MCF 10A (cell line): ENCODE measurements at regions not wholly inside any gene's neighbourhood (a gene's known extent, or its start where the extent isn't known, plus 50 kb on each side); places are given as distances from the start of the nearest gene placed in this dataset.

Experiments used
- BruUV-seq: library from RNA; stranded (reverse); fragments of 400-500 nt; replicated peaks from 2 replicates; lab custom pipeline; 2021; lab: Mats Ljungman, UMichigan
- CTCF ChIA-PET: fragments of 300-600 bp; sonication (Branson Sonifier 250); formaldehyde crosslinking; extraction: SDS; loops from one replicate; lab custom pipeline; 2021; ENCODE audit warnings: antibody characterized with exemption, inconsistent platforms; lab: Yijun Ruan, JAX
- POLR2A ChIA-PET: fragments of 300-600, 350-650 bp; sonication (Branson Sonifier 250); formaldehyde crosslinking; extraction: SDS; loops from one replicate; lab custom pipeline; 2020; ENCODE audit warnings: antibody characterized with exemption, inconsistent platforms; lab: Yijun Ruan, JAX
- DNase-seq: peaks from one replicate; pipeline ENCODE4 v3.0.0-alpha.2; 2018; ENCODE audit not compliant: unreplicated experiment
- H3K27ac Mint-ChIP-seq: one replicate; pipeline ENCODE4 v1.8.0; 2022; ENCODE audit warnings: mild to moderate bottlenecking, low read depth, mixed read lengths; ENCODE audit not compliant: unreplicated experiment
- H3K27me3 Mint-ChIP-seq: one replicate; pipeline ENCODE4 v1.8.0; 2022; ENCODE audit warnings: mixed read lengths; ENCODE audit not compliant: insufficient read depth, unreplicated experiment
- H3K36me3 Mint-ChIP-seq: one replicate; pipeline ENCODE4 v1.8.0; 2022; ENCODE audit warnings: mild to moderate bottlenecking, moderate library complexity, mixed read lengths; ENCODE audit not compliant: insufficient read depth, unreplicated experiment
- H3K4me1 Mint-ChIP-seq: one replicate; pipeline ENCODE4 v1.8.0; 2022; ENCODE audit warnings: mixed read lengths; ENCODE audit not compliant: insufficient read depth, unreplicated experiment
- H3K4me3 Mint-ChIP-seq: one replicate; pipeline ENCODE4 v1.8.0; 2022; ENCODE audit warnings: mild to moderate bottlenecking, moderate library complexity, mixed read lengths; ENCODE audit not compliant: unreplicated experiment
- H3K9me3 Mint-ChIP-seq: one replicate; pipeline ENCODE4 v1.8.0; 2022; ENCODE audit warnings: mixed read lengths; ENCODE audit not compliant: unreplicated experiment
- intact Hi-C: fragments of 100-400 bp; cut with micrococcal nuclease; formaldehyde crosslinking; loops from 2 replicates; pipeline ENCODE4 v1.14.1; 2022
- TF ChIP-seq, protein P1 (sequence below): fragments of 200-600 bp; IDR thresholded peaks from one replicate; pipeline ENCODE4 v1.8.0; 2022; ENCODE audit warnings: antibody characterized with exemption, mild to moderate bottlenecking; ENCODE audit not compliant: unreplicated experiment

DNA sequence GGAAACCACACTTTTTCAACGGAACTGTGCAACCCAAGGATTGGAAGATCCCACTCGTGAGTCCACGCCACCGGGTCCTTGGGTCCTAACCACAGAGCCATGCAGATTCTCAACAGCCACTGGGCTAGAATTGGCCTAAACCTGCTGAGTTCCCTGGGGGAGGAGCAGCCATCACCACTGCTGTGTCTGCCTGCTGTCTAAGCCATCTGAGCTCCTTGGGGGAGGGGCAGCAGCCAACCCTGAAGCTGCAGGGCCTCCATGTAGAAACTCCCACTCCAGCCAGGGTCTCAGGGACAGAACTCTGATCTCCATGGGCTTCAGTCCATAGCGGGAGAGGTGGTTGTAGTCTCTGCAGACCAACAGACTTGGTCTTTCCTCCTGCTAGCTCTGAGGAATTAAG is 154.6 kb upstream of the VGLL2 start:
- CTCF ChIA-PET = no interaction called here
- DNase-seq = no peak
- no peaks in the 10 kb centered on the region for H3K4me1 Mint-ChIP-seq
- BruUV-seq = no TSS peak
- no peak overlapping the region for H3K27ac Mint-ChIP-seq
- TF ChIP-seq, protein P1, sequence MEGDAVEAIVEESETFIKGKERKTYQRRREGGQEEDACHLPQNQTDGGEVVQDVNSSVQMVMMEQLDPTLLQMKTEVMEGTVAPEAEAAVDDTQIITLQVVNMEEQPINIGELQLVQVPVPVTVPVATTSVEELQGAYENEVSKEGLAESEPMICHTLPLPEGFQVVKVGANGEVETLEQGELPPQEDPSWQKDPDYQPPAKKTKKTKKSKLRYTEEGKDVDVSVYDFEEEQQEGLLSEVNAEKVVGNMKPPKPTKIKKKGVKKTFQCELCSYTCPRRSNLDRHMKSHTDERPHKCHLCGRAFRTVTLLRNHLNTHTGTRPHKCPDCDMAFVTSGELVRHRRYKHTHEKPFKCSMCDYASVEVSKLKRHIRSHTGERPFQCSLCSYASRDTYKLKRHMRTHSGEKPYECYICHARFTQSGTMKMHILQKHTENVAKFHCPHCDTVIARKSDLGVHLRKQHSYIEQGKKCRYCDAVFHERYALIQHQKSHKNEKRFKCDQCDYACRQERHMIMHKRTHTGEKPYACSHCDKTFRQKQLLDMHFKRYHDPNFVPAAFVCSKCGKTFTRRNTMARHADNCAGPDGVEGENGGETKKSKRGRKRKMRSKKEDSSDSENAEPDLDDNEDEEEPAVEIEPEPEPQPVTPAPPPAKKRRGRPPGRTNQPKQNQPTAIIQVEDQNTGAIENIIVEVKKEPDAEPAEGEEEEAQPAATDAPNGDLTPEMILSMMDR = no peak
- no peaks in the 10 kb centered on the region for H3K36me3 Mint-ChIP-seq
- intact Hi-C loops = no loop called here
- POLR2A ChIA-PET = no interaction called here
- H3K27me3 Mint-ChIP-seq = no peaks in the 10 kb centered on the region
- H3K9me3 Mint-ChIP-seq = no peaks in the 10 kb centered on the region
- no peak overlapping the region for H3K4me3 Mint-ChIP-seq

DNA sequence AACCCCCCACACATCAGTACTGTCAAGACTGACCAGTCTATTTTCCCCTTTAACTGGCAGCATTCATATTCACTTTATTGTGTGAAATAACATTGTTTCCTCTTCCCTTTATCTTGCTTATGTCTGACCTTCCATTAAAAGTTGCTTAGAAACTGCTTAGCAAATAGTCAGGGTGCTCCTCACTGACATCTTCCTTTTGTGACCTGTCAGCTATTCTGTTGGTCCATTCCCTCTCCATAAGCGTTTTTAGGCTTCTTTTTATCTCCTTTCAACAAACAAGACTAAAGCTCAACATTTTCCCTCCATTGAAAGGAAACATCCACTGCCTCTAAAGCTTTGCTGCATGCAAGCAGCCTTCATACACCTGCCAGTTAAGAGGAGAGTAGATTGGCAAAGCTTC is 147.7 kb upstream of the VGLL2 start:
- Mint-ChIP-seq H3K27me3 (no peaks in the 10 kb centered on the region), H3K27ac (no peak overlapping the region), H3K4me1 (no peaks in the 10 kb centered on the region), H3K9me3 (no peaks in the 10 kb centered on the region), H3K36me3 (no peaks in the 10 kb centered on the region), H3K4me3 (no peak overlapping the region)
- TF ChIP-seq, protein P1 = no peak
- intact Hi-C loops = no loop called here
- ChIA-PET CTCF (no interaction called here), POLR2A (no interaction called here)
- no TSS peak for BruUV-seq
- DNase-seq = no peak

DNA sequence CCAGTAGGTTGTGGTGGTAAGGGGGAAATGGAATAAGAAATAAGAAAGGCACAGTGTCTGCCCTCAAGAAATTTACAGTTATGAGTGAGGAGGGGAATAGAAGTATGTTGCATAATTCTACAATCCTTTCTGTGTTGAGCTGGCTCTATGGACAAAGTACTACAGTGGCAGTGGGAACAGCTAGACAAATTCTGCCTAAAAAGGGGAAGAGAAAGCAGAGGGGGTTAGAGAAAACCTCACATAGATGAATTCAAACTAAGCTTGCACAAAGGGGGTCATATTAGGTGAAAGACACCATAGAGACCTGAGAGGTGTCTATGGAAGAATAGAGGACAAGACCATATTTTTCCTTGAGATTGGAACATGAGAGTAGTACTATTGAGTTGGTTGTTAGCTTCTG is 146.9 kb upstream of the VGLL2 start:
- Mint-ChIP-seq H3K4me3 (no peak overlapping the region), H3K27me3 (no peaks in the 10 kb centered on the region), H3K27ac (no peak overlapping the region), H3K9me3 (no peaks in the 10 kb centered on the region), H3K4me1 (no peaks in the 10 kb centered on the region), H3K36me3 (no peaks in the 10 kb centered on the region)
- BruUV-seq = no TSS peak
- intact Hi-C loops = no loop called here
- TF ChIP-seq, protein P1 = no peak
- no peak for DNase-seq
- ChIA-PET CTCF (interaction anchor here (0.6 kb wide), 1 partner anchor 147 kb away, joined by 3 read pairs; no protein-coding TSS in a partner anchor), POLR2A (no interaction called here)

DNA sequence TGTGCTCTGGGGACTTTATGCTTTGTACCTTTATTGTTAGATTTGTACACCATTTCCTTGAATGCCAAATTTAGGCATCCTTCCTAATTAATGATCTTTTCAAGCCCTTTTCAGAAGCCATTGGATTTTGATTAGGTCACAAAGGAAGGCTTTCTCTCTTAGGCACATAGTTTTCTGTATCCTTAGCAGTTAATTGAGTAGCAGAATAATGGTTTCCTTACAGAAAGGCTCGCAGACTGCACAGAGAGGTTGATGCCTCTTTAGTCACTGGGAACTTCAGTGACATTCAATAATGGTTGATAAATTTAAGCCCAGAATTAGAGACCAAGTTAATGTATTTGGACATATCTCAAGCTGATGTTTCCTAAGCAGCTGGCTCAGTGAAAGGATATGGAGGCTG is 139.1 kb upstream of the VGLL2 start:
- Mint-ChIP-seq H3K27me3 (no peaks in the 10 kb centered on the region), H3K9me3 (no peaks in the 10 kb centered on the region), H3K4me3 (no peak overlapping the region), H3K27ac (no peak overlapping the region), H3K4me1 (no peaks in the 10 kb centered on the region), H3K36me3 (no peaks in the 10 kb centered on the region)
- TF ChIP-seq, protein P1 = no peak
- intact Hi-C loops = no loop called here
- BruUV-seq = no TSS peak
- no peak for DNase-seq
- POLR2A ChIA-PET = no interaction called here
- CTCF ChIA-PET = no interaction called here
